ENCODE measurements at regions not wholly inside any gene's neighbourhood (a gene's known extent, or its start where the extent isn't known, plus 50 kb on each side); places are given as distances from the start of the nearest gene placed in this dataset.

GRCh38 chr18:29156531-29156930 lies 979.6 kb upstream of the CDH2 start:
- TF ChIP-seq CTCF (IDR thresholded peaks at IDR 0.05; ENCODE audit: low read depth, low read length, poor library complexity, severe bottlenecking) (no peak), EZH2phosphoT487 (IDR thresholded peaks at IDR 0.05; ENCODE audit: borderline replicate concordance, low read length) (no peak)

Data from DOHH2 (cell line).